WTC11 (cell line): ENCODE measurements at regions not wholly inside any gene's neighbourhood (a gene's known extent, or its start where the extent isn't known, plus 50 kb on each side); places are given as distances from the start of the nearest gene placed in this dataset.

Source experiments
- ATAC-seq: fragments of 200-7000 bp; cut with Tn5 transposase; 2 replicates; pipeline ENCODE4 v1.10.0; 2021; ENCODE audit warnings: mild to moderate bottlenecking, moderate library complexity
- CTCF ChIA-PET: fragments of 300-600 bp; sonication (Branson Sonifier 250); formaldehyde crosslinking; loops from one replicate; lab custom pipeline; 2021; ENCODE audit warnings: antibody characterized with exemption; lab: Charles Lee
- POLR2A ChIA-PET: fragments of 350-600 bp; sonication (Branson Sonifier 250); formaldehyde crosslinking; loops from one replicate; lab custom pipeline; 2021; ENCODE audit warnings: antibody characterized with exemption; lab: Charles Lee
- DNase-seq: peaks from one replicate; pipeline ENCODE4 v3.0.0; 2021; ENCODE audit warnings: low spot score
- H3K27ac Mint-ChIP-seq: 2 replicates; pipeline ENCODE4 v1.8.0; 2021; ENCODE audit warnings: mixed read lengths
- H3K27me3 Mint-ChIP-seq: 2 replicates; pipeline ENCODE4 v1.8.0; 2021; ENCODE audit warnings: low read depth, mild to moderate bottlenecking, moderate library complexity, mixed read lengths
- H3K36me3 Mint-ChIP-seq: 2 replicates; pipeline ENCODE4 v1.8.0; 2021; ENCODE audit warnings: mixed read lengths
- H3K4me1 Mint-ChIP-seq: 2 replicates; pipeline ENCODE4 v1.8.0; 2022; ENCODE audit warnings: mixed read lengths
- H3K4me3 Mint-ChIP-seq: 2 replicates; pipeline ENCODE4 v1.8.0; 2021; ENCODE audit warnings: mild to moderate bottlenecking, moderate library complexity, mixed read lengths
- H3K9me3 Mint-ChIP-seq: 2 replicates; pipeline ENCODE4 v1.8.0; 2021; ENCODE audit warnings: mixed read lengths
- ATF1 ChIP-seq: sonication (generic); formaldehyde crosslinking; IDR thresholded peaks from 2 replicates; pipeline ENCODE4 v1.8.1; 2023; ENCODE audit warnings: mild to moderate bottlenecking, moderate library complexity, missing genetic modification reagents
- CREM ChIP-seq: sonication (generic); formaldehyde crosslinking; IDR thresholded peaks from 2 replicates; pipeline ENCODE4 v1.8.1; 2022; ENCODE audit warnings: mild to moderate bottlenecking, missing genetic modification reagents, moderate library complexity
- GABPB1 ChIP-seq: sonication (generic); formaldehyde crosslinking; IDR thresholded peaks from 2 replicates; pipeline ENCODE4 v1.8.1; 2023; ENCODE audit warnings: mild to moderate bottlenecking, missing genetic modification reagents
- HMGA2 ChIP-seq: fragments of 250-450 bp; sonication (Bioruptor Pico); IDR thresholded peaks from 2 replicates; pipeline ENCODE4 v1.4.0; 2021; ENCODE audit warnings: mild to moderate bottlenecking, moderate library complexity
- NFATC4 ChIP-seq: fragments of 250-450 bp; sonication (Bioruptor Pico); IDR thresholded peaks from 2 replicates; pipeline ENCODE4 v1.9.0; 2021; ENCODE audit warnings: mild to moderate bottlenecking
- SMAD3 ChIP-seq: sonication (generic); formaldehyde crosslinking; IDR thresholded peaks from 2 replicates; pipeline ENCODE4 v1.8.0; 2022; ENCODE audit warnings: missing genetic modification reagents, mild to moderate bottlenecking, borderline replicate concordance
- SOX15 ChIP-seq: fragments of 250-450 bp; sonication (Bioruptor Pico); IDR thresholded peaks from 2 replicates; pipeline ENCODE4 v1.9.0; 2021; ENCODE audit warnings: mild to moderate bottlenecking
- TEAD1 ChIP-seq: sonication (generic); formaldehyde crosslinking; IDR thresholded peaks from 2 replicates; pipeline ENCODE4 v1.8.0; 2022; ENCODE audit warnings: mild to moderate bottlenecking, missing genetic modification reagents
- ZMAT4 ChIP-seq: fragments of 250-450 bp; sonication (Bioruptor Pico); IDR thresholded peaks from 2 replicates; pipeline ENCODE4 v1.9.0; 2021; ENCODE audit warnings: mild to moderate bottlenecking
- ZNF138 ChIP-seq: sonication (generic); formaldehyde crosslinking; conservative IDR thresholded peaks from 2 replicates; pipeline ENCODE4 v1.8.1; 2022; ENCODE audit warnings: mild to moderate bottlenecking, moderate library complexity, missing genetic modification reagents
- ZNF281 ChIP-seq: sonication (generic); formaldehyde crosslinking; IDR thresholded peaks from 2 replicates; pipeline ENCODE4 v1.8.0; 2023; ENCODE audit warnings: mild to moderate bottlenecking, missing genetic modification reagents
- ZNF416 ChIP-seq: fragments of 250-450 bp; sonication (Bioruptor Pico); IDR thresholded peaks from 2 replicates; pipeline ENCODE4 v1.9.0; 2021; ENCODE audit warnings: mild to moderate bottlenecking, inconsistent platforms
- ZNF512 ChIP-seq: sonication (generic); formaldehyde crosslinking; IDR thresholded peaks from 2 replicates; pipeline ENCODE4 v1.8.1; 2022; ENCODE audit warnings: missing genetic modification reagents, borderline replicate concordance
- ZSCAN18 ChIP-seq: fragments of 250-450 bp; sonication (Bioruptor Pico); IDR thresholded peaks from 2 replicates; pipeline ENCODE4 v2.1.2; 2022; ENCODE audit warnings: mild to moderate bottlenecking, moderate library complexity
- TF ChIP-seq, protein P1 (sequence below): fragments of 250-450 bp; sonication (Bioruptor Pico); IDR thresholded peaks from 2 replicates; pipeline ENCODE4 v1.9.0; 2021; ENCODE audit warnings: mild to moderate bottlenecking, borderline replicate concordance

DNA sequence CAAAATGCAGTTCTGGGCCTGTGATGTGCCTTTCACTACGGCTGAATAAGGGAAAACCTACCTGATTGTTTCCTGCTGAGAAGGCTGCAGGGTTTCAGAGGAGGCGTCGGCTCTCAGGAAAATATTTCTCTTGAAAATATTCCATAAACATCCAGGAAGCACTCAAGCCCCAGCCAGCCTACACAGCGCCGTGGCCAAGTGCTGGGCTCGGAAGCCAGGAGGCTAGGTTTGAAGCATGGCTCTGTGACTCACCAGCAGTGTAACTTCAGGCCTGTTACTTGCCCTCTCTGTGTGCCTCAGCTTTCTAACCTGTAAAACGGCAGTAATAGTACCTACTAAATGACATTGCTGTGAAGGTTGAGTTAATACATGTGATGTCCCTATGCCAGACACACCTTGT, 399.1 kb downstream of the GATA3 start (continued):
- TF ChIP-seq ZNF512 (CRISPR knock-in tag) (no peak), HMGA2 (CRISPR knock-in tag) (no peak), NFATC4 (no peak)

- no peak for ATAC-seq
- POLR2A ChIA-PET, result no interaction called here
- Mint-ChIP-seq H3K27ac (no peak overlapping the region), H3K4me1 (peaks cover 4% of the 10 kb centered on the region), H3K9me3 (peaks cover 22% of the 10 kb centered on the region), H3K36me3 (peaks cover 4% of the 10 kb centered on the region; the same call in 1 of the 2 replicates), H3K27me3 (no peaks in the 10 kb centered on the region), H3K4me3 (no peak overlapping the region)
- no peak for DNase-seq
- no peak for TF ChIP-seq ZSCAN18 (CRISPR knock-in tag)
- no peak for TF ChIP-seq GABPB1 (CRISPR knock-in tag)
- TF ChIP-seq SMAD3 (CRISPR knock-in tag), result no peak
- TF ChIP-seq ZMAT4 (CRISPR knock-in tag), result no peak
- no peak for TF ChIP-seq CREM
- TF ChIP-seq ATF1 (CRISPR knock-in tag), result no peak
- CTCF ChIA-PET, result no interaction called here
Measured at GRCh38 chr10:8454357-8454756, 399.9 kb downstream of the GATA3 start.

DNA sequence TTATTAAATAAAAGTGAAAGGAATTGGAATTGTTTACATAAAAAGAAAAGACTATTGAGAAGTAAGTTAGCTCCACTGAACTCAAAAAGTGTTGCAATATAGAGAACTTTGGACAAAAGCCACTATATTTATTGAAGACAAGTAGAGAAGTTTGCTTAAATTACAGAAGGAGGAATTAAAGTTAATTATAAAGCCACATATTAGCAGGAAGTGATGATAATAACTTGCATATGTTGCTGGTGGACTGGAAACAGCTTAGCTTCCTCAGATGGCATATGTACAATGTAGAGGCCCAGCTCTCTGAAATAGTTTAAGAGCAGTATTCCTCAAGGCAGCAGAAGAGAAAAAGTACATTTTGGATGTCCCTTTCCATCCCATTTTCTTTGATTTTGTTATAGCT, 400.7 kb downstream of the GATA3 start:
- no peak overlapping the region for H3K27ac Mint-ChIP-seq
- peaks cover 4% of the 10 kb centered on the region for H3K4me1 Mint-ChIP-seq
- POLR2A ChIA-PET, result no interaction called here
- CTCF ChIA-PET, result no interaction called here
- no peaks in the 10 kb centered on the region for H3K27me3 Mint-ChIP-seq
- DNase-seq (no peak), ATAC-seq (no peak)
- TF ChIP-seq ZNF416 (no peak), ZNF138 (CRISPR knock-in tag) (no peak), TEAD1 (CRISPR knock-in tag) (no peak), ZNF281 (CRISPR knock-in tag) (no peak), SOX15 (CRISPR knock-in tag) (no peak), ZNF512 (CRISPR knock-in tag) (no peak)
- TF ChIP-seq, protein P1, sequence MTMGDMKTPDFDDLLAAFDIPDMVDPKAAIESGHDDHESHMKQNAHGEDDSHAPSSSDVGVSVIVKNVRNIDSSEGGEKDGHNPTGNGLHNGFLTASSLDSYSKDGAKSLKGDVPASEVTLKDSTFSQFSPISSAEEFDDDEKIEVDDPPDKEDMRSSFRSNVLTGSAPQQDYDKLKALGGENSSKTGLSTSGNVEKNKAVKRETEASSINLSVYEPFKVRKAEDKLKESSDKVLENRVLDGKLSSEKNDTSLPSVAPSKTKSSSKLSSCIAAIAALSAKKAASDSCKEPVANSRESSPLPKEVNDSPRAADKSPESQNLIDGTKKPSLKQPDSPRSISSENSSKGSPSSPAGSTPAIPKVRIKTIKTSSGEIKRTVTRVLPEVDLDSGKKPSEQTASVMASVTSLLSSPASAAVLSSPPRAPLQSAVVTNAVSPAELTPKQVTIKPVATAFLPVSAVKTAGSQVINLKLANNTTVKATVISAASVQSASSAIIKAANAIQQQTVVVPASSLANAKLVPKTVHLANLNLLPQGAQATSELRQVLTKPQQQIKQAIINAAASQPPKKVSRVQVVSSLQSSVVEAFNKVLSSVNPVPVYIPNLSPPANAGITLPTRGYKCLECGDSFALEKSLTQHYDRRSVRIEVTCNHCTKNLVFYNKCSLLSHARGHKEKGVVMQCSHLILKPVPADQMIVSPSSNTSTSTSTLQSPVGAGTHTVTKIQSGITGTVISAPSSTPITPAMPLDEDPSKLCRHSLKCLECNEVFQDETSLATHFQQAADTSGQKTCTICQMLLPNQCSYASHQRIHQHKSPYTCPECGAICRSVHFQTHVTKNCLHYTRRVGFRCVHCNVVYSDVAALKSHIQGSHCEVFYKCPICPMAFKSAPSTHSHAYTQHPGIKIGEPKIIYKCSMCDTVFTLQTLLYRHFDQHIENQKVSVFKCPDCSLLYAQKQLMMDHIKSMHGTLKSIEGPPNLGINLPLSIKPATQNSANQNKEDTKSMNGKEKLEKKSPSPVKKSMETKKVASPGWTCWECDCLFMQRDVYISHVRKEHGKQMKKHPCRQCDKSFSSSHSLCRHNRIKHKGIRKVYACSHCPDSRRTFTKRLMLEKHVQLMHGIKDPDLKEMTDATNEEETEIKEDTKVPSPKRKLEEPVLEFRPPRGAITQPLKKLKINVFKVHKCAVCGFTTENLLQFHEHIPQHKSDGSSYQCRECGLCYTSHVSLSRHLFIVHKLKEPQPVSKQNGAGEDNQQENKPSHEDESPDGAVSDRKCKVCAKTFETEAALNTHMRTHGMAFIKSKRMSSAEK (CRISPR knock-in tag), result no peak
- H3K9me3 Mint-ChIP-seq, result peaks cover 22% of the 10 kb centered on the region
- H3K4me3 Mint-ChIP-seq, result no peak overlapping the region
- H3K36me3 Mint-ChIP-seq, result peaks cover 4% of the 10 kb centered on the region; the same call in 1 of the 2 replicates
